IMR-90 (cell line): ENCODE measurements at regions not wholly inside any gene's neighbourhood (a gene's known extent, or its start where the extent isn't known, plus 50 kb on each side); places are given as distances from the start of the nearest gene placed in this dataset.

Experiments used
- CEBPB ChIP-seq: IDR thresholded peaks from 2 replicates; pipeline ENCODE4 v1.6.1; 2012; ENCODE audit warnings: low read depth, low read length, improper control_type of control experiment
- MAFK ChIP-seq: IDR thresholded peaks from 2 replicates; pipeline ENCODE4 v1.6.1; 2012; ENCODE audit warnings: low read depth, low read length, improper control_type of control experiment
- MAZ ChIP-seq: IDR thresholded peaks from 2 replicates; pipeline ENCODE4 v1.6.1; 2012; ENCODE audit warnings: low read depth, mild to moderate bottlenecking, low read length, improper control_type of control experiment, moderate library complexity, borderline replicate concordance
- MXI1 ChIP-seq: IDR thresholded peaks from 2 replicates; pipeline ENCODE4 v1.6.1; 2012; ENCODE audit warnings: low read depth, mild to moderate bottlenecking, low read length, moderate library complexity, borderline replicate concordance
- POLR2A ChIP-seq: IDR thresholded peaks from 2 replicates; pipeline ENCODE4 v1.6.1; 2012; ENCODE audit warnings: mild to moderate bottlenecking, low read depth, low read length
- TF ChIP-seq, protein P1 (sequence below): conservative IDR thresholded peaks from 2 replicates; pipeline ENCODE4 v1.5.1; 2012; ENCODE audit warnings: mild to moderate bottlenecking, low read depth, low read length, improper control_type of control experiment

DNA sequence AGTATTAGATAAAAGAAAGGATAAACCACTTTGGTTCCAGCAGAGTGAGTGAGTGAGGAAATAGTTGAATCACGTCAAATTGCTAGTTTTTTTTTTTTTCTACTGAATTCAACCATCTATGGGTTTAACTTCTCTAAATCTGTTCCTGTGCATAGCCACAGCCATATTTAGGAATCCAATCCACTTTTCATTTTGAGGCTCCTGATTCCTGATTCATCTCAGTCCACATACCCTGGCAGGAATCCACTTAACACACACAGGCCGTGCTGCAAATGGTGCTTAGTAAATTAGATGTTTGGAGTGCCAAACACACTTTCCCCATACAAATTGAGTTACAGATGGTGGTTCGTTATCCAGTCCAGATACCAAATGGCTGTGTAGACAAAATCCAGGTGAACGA is 220.3 kb downstream of the ALDH8A1 start:
- TF ChIP-seq, protein P1, sequence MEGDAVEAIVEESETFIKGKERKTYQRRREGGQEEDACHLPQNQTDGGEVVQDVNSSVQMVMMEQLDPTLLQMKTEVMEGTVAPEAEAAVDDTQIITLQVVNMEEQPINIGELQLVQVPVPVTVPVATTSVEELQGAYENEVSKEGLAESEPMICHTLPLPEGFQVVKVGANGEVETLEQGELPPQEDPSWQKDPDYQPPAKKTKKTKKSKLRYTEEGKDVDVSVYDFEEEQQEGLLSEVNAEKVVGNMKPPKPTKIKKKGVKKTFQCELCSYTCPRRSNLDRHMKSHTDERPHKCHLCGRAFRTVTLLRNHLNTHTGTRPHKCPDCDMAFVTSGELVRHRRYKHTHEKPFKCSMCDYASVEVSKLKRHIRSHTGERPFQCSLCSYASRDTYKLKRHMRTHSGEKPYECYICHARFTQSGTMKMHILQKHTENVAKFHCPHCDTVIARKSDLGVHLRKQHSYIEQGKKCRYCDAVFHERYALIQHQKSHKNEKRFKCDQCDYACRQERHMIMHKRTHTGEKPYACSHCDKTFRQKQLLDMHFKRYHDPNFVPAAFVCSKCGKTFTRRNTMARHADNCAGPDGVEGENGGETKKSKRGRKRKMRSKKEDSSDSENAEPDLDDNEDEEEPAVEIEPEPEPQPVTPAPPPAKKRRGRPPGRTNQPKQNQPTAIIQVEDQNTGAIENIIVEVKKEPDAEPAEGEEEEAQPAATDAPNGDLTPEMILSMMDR = no peak
- TF ChIP-seq MXI1 = no peak
- TF ChIP-seq POLR2A = no peak
- TF ChIP-seq MAFK = no peak
- TF ChIP-seq CEBPB = no peak
- no peak for TF ChIP-seq MAZ
